GM12891 (cell line): ENCODE measurements at regions not wholly inside any gene's neighbourhood (a gene's known extent, or its start where the extent isn't known, plus 50 kb on each side); places are given as distances from the start of the nearest gene placed in this dataset.

Experiments
- DNase-seq: peaks from one replicate; pipeline ENCODE4 v3.0.0; 2011; ENCODE audit warnings: low spot score; ENCODE audit not compliant: insufficient read length
- FAIRE-seq: peaks from 2 replicates; lab custom pipeline; 2011; peaks lifted over from hg19 to GRCh38; lab: Jason Lieb, UNC
- PAX5 ChIP-seq: IDR thresholded peaks from 2 replicates; pipeline ENCODE4 v1.6.1; 2011; ENCODE audit warnings: low read length, moderate library complexity, mild to moderate bottlenecking; ENCODE audit not compliant: insufficient read depth, severe bottlenecking
- POLR2A ChIP-seq: IDR thresholded peaks from 2 replicates; pipeline ENCODE4 v1.6.1; 2011; ENCODE audit warnings: low read depth, low read length, control low read depth
- POLR2AphosphoS5 ChIP-seq: IDR thresholded peaks from 2 replicates; pipeline ENCODE4 v1.6.1; 2011; ENCODE audit warnings: low read depth, low read length, control low read depth
- POU2F2 ChIP-seq: IDR thresholded peaks from 2 replicates; pipeline ENCODE4 v1.6.1; 2011; ENCODE audit warnings: low read depth, mild to moderate bottlenecking, control low read depth, low read length, moderate library complexity
- SPI1 ChIP-seq: IDR thresholded peaks from 2 replicates; pipeline ENCODE4 v1.6.1; 2011; ENCODE audit warnings: low read depth, low read length, control low read depth
- TAF1 ChIP-seq: IDR thresholded peaks from 2 replicates; pipeline ENCODE4 v1.6.1; 2011; ENCODE audit warnings: low read depth, low read length, control low read depth

DNA sequence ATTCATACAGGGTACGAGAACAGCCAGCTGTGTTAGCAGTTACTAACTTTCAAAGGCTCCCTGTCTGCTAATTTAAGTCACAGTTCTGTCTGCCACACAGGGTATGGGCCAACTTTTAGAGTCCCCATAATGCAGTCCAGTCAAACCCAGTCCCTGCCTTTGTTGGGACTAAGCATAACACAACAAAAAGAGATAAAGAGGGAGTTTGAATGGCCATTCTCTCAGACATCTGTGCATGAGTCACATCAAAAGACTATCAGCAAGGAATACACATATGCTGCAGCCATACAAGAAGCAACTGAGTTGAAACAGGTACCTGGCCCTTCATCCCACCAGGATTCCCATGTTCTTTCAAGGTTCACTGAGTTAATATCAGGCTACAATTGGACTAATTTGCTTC, 744.5 kb upstream of the C9orf72 start:
- DNase-seq (no peak), FAIRE-seq (no peak)
- TF ChIP-seq POU2F2 (no peak), POLR2A (no peak), SPI1 (no peak), POLR2AphosphoS5 (no peak), TAF1 (no peak), PAX5 (no peak)

- TF ChIP-seq POLR2AphosphoS5 (no peak), POU2F2 (no peak), PAX5 (no peak), SPI1 (no peak), TAF1 (no peak), POLR2A (no peak)
- no peak for DNase-seq
- FAIRE-seq = no peak
Observed at GRCh38 chr9:28318515-28318914, 745.2 kb upstream of the C9orf72 start.

DNA sequence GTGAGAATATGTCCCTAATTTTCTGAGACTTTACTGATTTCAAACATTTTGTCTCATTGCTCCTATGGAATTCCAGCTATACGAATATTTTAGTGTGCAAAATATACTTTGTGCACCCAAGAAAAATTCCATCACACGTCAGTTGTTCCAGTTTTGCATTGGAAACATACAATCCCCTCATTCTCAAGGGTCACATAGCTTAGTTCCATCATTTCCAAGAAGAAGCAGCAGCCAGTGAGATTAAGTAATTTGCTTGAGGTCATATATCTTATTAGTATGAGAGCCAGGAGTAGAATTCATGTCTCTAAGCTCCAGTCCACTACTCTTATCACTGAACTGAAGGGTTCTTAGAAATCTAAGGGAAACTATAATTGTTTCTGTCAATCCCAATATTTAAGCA, 746.7 kb upstream of the C9orf72 start:
- FAIRE-seq = no peak
- DNase-seq = no peak
- TF ChIP-seq POLR2A (no peak), PAX5 (no peak), SPI1 (no peak), TAF1 (no peak), POU2F2 (no peak), POLR2AphosphoS5 (no peak)

DNA sequence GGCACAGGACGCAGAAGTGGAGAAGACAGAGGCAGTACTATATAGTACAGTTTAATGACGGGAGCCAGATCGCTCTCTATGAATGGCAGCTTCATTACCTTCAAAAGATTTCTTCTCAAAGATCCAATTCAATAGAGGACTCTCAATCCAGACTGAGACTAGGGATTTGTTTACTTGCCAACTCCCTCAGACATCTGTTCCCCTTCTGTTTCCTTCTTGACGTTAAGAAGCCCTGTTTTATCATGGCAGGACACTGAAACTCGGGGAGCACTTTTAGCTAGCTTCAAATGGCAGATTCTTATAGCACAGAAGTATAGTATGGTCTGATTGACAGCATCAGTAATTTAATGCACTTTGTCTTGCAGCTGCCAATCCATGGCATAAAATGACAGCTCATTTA, 747.3 kb upstream of the C9orf72 start:
- DNase-seq (no peak), FAIRE-seq (no peak)
- no peak for TF ChIP-seq TAF1

DNA sequence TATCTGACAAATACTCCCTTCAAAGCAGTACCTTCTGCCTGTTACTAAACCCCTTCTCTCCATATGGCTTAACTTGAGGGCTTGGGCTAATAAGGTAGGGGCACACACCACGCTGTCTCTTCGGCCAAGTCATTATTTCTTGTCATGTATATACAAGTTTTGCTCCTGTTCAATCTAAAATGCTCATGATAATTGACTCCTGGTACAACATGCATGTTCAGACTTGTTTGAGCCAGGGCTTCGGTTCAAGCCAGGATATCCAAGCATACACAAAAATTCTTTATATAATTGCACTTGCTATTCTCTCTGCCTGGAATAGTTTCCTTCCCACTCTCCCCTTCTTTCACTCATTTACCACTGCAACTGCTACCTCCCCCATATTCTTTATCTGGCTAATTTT, 756.0 kb upstream of the C9orf72 start:
- DNase-seq (no peak), FAIRE-seq (no peak)
- TF ChIP-seq POLR2A = no peak
- no peak for TF ChIP-seq TAF1
- TF ChIP-seq POU2F2 = no peak
- TF ChIP-seq PAX5 = no peak
- no peak for TF ChIP-seq POLR2AphosphoS5
- TF ChIP-seq SPI1 = no peak

GRCh38 chr9:28332648-28333047, 759.4 kb upstream of the C9orf72 start:
- DNase-seq (no peak), FAIRE-seq (no peak)
- TF ChIP-seq POLR2A (no peak), SPI1 (no peak), PAX5 (no peak)

GRCh38 chr9:28341913-28342312, 768.6 kb upstream of the C9orf72 start:
- TF ChIP-seq TAF1 = no peak
- TF ChIP-seq POU2F2 = no peak
- no peak for TF ChIP-seq PAX5
- no peak for TF ChIP-seq SPI1
- no peak for TF ChIP-seq POLR2AphosphoS5
- TF ChIP-seq POLR2A = no peak
- FAIRE-seq = no peak

DNA sequence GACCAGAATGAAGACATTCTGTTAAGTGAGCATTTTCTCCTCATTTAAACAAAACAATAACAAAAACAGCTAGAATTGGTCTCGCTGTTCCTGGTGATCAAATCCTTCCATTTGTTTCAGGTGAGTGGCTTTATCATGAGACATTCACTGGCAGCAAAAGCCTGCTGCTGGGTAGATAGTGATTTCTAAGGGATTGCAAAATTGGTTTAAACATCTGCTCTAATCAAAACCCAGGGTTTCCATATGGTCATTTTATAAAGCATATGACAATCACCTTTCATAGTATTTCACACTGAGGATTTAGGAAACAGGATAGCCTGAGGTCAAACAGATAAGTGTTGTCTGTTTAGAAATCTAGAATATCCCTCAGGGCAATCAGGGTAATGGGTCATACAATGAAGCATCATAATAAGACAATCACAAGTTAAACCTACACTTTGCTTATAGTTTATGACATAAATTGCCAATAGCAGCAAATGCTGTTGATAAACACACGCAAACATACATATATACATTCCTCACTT, 769.6 kb upstream of the C9orf72 start:
- FAIRE-seq = no peak
- DNase-seq = no peak
- no peak for TF ChIP-seq POLR2AphosphoS5
- no peak for TF ChIP-seq TAF1
- TF ChIP-seq PAX5 = no peak

More at GRCh38 chr9:28341913-28342312, 768.6 kb upstream of the C9orf72 start:
- no peak for DNase-seq

- DNase-seq (no peak), FAIRE-seq (no peak)
- TF ChIP-seq PAX5 (no peak), POU2F2 (no peak), POLR2A (no peak), SPI1 (no peak), TAF1 (no peak), POLR2AphosphoS5 (no peak)
Observed at GRCh38 chr9:28363151-28363562, 789.9 kb upstream of the C9orf72 start.

GRCh38 chr9:28365020-28365640, 791.8 kb upstream of the C9orf72 start:
- TF ChIP-seq POU2F2 = no peak
- no peak for TF ChIP-seq PAX5
- no peak for DNase-seq
- no peak for FAIRE-seq

DNA sequence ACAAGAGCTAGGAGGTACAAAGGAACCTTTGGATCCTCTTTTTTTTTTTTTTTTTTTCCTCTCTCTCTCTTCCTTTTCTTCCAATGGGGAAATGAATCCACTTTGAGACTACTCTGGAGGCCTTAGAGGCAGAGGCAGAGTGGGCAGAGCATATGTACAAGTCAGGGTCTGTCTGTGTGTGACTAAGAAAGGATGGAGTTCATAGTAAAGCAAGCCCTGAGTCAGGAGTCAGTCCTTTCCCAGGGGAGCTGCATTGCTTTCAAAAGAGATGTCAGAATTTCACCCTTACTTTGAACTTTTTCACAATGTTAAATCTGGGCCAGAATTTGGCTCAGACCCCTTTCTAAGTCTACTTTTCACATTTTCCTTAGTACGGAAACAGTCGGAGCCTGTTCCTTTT, 792.4 kb upstream of the C9orf72 start:
- DNase-seq = no peak
- TF ChIP-seq POU2F2 (no peak), SPI1 (no peak), PAX5 (no peak), TAF1 (no peak), POLR2AphosphoS5 (no peak), POLR2A (no peak)
- FAIRE-seq = no peak

GRCh38 chr9:28378231-28378630, 805.0 kb upstream of the C9orf72 start:
- FAIRE-seq = no peak

More at GRCh38 chr9:28378231-28378630, 805.0 kb upstream of the C9orf72 start:
- DNase-seq = no peak
- TF ChIP-seq POLR2AphosphoS5 (no peak), POLR2A (no peak), POU2F2 (no peak), SPI1 (no peak)
